ENCODE measurements at regions not wholly inside any gene's neighbourhood (a gene's known extent, or its start where the extent isn't known, plus 50 kb on each side); places are given as distances from the start of the nearest gene placed in this dataset.

- no peak for TF ChIP-seq CTCF (IDR thresholded peaks at IDR 0.05)
- TF ChIP-seq POLR2AphosphoS5 (IDR thresholded peaks at IDR 0.05) = no peak
Observed at GRCh38 chr12:43114316-43114715, 437.7 kb downstream of the ADAMTS20 start.
